Right hindlimb (tissue), 1 donor: ENCODE measurements at regions not wholly inside any gene's neighbourhood (a gene's known extent, or its start where the extent isn't known, plus 50 kb on each side); places are given as distances from the start of the nearest gene placed in this dataset.
"Not testable (repeated sequence)": the region's sequence is repeated elsewhere in the genome, so short reads cannot be mapped to it uniquely, and the experiment has no call there.

Experiments
- DNase-seq: peaks from one replicate; pipeline ENCODE4 v3.0.0-alpha.2; 2018

DNA sequence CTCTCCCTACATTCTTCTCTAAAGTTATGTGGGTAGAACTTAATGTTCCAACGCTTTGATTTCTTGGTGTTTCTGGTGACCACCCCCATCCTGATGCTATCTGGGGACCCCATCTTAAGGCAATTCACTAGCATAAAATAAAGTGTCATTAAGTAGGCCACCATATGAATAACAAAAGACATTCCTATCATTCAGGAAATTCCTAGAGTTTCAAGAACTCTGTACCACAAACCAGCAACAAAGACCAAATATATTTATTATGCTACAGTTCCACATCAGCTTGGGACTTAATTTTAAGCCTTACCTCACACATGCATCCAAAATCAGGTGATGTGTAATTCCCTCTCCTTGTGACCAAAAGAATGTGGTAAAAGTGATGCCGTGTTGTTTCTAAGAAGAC, 254.6 kb upstream of the LRRC4C start:
- DNase-seq, result no peak

DNA sequence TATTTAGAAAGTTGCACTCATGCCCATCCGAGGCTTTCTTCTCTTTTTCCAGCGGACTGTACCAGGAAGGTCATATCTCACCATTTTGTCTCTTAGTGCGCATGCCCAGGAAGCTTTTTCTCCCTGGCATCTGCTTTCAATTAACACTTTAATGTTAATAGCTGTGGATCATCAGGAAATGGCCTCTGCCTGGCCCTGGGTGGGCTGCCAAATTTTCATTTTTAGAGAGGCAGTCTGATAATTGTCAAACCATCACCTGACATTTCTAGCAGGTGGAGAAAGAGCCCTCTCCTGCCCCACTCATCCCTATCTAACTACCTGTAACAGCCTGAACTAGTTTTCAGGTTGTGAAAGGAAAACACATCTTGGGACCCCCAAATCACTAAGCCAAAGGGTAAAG, 257.4 kb upstream of the LRRC4C start:
- DNase-seq, result no peak

DNA sequence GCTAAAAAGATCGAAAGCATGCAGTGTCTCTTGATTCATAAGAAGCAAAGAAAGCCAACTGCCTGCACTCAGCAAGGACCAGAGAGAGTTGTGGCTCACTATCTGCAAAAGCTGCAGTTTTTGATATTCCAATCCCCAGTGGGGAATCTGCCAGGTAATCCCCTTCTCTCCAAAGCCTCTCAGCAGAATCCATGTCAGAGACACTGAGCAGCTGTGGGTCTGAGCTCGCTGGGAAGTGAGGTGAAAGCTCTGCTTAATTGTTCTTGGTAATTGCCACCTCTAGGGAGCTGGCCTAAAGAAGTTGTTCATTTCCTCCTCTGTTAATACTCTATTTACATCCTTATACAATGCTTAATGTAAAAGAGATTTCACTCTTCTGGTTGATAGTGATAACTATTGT, 261.3 kb upstream of the LRRC4C start:
- no peak for DNase-seq

DNA sequence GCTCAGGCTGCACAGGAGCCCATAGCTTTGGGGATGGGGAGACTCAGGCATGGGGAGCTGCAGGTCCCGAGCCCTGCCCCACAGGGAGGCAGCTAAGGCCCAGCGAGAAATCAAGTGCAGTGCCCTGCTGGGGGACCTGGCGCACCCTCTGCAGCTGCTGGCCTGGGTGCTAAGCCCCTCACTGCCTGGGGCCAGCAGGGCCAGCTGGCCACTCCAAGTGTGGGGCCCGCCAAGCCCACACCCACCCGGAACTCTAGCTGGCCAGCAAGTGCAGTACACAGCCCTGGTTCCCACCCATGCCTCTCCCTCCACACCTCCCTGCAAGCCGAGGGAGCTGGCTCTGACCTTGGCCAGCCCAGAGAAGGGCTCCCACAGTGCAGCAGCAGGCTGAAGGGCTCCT, 268.7 kb upstream of the LRRC4C start:
- not testable (repeated sequence) for DNase-seq

DNA sequence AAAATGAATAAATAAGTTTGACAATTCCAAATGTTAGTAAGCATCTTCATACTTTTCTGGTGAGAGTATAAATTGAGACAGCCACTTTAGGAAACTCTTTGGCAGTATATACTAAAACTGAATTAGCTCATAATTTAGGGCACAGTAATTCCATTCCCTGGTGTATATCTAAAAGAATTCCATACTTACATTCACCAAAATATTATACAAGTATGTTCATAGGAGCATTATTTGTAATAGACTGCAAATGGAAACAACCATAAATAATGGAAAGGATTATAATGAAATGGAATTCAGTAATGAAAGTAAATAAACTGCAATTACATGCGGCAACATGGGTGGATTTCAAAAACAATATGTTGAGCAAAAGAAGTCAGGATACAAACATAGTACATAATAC, 315.8 kb upstream of the LRRC4C start:
- DNase-seq, result no peak

DNA sequence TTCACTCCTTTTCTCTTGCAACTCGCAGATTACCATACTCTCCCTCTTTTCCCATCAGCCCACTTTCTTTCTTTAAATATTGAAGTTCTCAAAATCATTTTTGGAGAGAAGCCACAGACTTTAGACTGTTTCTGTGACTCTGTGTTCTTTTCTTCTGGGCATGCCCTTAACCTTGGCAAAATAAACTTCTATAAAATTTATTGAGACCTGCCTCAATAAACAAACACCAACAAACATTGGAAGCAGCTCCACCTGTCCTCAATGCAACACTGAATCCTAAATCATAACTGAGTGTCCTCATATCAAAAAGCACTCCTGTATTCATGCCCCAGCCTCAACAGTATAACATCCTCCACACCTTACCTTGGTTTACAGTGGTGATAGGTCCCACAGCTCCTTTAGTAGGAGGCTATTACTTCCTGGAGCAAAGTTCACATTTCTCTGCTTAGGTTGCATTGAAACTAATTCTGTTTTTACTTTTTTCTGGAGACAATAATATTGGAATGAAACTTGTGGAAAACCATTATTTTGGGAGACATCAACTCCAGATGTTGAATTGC, 320.0 kb upstream of the LRRC4C start:
- DNase-seq, result no peak

DNA sequence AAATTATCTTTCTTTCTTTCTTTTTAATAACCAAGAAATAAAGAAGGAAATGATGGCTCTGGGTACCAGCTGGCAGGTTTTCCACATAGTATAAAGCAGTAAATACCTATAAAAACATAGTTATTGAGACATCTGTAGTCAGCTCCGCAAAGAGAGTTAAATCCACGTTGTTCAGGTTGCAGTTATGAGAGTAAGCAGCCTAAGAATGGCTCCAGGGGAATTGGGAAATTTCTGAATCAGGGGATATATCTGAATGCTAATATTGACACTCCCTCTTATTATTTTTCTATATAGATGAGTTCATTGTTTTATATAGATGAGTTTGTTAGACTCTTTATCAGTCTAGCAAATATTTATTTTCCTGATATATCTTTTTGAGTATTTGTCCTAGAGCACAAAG, 322.0 kb upstream of the LRRC4C start:
- no peak for DNase-seq

DNA sequence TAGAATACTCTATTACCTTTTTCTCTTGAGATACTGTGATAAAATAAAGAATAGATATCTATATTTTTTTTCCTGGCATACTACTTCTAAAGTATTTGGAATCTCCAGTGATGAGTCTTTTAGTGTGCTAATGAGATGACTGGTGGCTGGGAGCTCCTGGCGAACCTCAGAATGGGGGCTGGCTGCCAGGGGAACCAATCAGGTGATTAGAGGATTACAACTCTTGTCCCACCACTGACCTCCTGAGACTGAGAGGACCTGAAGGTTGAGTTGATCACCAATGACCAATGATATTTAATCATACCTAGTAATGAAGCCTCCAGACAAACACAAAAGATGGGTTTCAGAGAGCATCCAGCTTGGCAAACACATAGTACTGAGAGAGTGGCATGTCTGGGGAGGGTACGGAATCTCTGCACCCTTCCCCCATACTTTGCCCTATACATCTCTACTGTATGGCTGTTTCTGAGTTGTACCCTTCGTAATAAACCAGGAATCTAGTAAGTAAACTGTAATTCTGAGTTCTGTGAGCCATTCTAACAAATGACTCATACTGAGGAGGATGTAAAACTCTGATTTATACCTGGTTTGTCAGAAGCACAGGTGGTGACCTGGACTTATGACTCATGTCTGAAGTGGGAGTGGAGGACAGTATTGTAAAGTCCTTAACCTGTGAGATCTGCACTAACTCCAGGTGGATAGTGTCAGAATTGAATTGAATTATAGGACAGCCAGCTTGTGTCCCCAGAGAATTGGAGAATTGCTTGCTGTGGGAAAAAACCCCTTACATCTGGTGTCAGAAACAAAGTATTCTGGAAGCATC, 325.3 kb upstream of the LRRC4C start:
- no peak for DNase-seq

DNA sequence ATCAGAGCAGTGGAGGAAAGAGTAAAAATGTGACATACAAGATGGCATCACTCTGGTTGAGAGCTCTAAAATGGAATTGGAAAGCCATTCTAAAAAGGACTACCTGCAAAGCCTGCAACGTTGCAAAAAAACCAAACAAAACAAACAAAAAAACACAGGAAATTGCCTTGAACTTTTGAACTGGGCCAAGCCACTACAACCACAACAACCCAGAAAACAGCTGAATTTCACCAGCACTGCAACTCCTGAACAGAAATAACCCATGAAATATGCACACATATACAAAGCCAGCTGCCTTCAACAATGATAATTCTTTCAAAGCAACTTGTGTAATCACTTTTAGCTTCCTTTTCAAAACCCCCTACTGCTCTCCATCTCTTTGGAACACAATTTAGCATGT, 326.6 kb upstream of the LRRC4C start:
- no peak for DNase-seq

DNA sequence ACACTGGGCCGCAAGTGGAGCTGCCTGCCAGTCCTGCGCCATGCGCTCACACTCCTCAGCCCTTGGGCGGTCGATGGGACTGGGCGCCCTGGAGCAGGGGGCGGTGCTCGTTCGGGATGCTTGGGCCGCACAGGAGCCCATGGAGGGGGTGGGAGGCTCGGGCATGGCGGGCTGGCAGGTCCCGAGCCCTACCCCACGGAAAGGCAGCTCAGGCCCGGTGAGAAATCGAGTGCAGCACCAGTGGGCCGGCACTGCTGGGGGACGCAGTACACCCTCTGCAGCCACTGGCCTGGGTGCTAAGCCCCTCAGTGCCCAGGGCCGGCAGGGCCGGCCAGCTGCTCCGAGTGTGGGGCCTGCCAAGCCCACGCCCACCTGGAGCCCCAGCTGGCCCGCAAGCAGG, 328.7 kb upstream of the LRRC4C start:
- DNase-seq, result no peak

DNA sequence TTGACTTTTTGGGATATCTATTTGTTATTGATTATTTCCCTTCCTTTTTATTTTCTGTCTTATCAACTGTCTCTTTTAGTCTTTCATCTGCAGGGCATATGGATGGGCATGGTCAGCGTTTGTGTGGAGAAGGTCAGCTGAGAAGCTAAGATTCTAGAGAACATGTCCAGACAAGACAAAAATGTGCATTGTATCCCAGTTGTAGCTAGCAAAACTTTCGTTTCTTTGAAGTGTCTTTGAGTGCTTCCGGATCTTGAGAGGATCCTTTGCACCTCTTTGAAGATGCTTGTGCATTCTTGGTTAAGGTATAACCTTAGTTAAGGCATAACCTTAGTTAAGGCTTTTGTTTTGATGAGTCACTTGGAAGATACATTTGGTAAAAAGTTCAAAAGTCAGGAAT, 329.9 kb upstream of the LRRC4C start:
- no peak for DNase-seq

DNA sequence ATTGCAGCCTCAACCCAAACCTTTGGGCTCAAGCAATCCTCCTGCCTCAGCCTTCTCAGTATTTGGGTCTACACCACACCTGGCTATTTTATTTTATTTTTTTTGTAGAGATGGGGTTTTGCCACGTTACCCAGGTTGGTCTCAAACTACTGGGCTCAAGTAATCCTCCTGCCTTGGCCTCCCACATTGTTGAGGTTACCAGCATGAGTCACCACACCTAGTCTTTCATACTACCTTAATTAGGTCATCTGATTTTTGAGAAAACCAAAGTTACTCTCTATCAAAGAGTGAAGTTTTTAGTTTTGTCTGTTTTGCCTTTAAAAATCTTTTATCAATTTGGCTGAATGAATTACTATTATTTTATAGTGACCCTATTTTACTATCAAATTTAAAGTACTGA, 335.6 kb upstream of the LRRC4C start:
- no peak for DNase-seq

DNA sequence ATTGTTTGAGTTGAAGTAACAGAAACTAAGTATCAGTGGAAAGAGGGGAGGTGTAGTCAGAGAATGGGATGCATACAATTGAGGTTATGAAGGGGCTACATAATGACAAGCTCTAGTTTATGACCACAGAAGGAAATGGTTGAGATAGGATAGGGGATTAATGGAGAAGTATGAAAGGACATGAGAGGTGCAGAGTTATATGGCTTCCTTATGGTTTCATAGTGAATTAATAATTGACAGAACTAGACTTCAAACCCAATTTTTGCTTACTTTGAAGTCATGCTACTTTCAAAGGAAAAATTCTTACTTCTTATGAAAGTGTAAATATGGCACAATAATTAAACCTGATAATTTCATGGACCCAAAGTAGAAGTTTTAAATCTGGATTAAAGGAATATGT, 340.3 kb upstream of the LRRC4C start:
- DNase-seq, result no peak

DNA sequence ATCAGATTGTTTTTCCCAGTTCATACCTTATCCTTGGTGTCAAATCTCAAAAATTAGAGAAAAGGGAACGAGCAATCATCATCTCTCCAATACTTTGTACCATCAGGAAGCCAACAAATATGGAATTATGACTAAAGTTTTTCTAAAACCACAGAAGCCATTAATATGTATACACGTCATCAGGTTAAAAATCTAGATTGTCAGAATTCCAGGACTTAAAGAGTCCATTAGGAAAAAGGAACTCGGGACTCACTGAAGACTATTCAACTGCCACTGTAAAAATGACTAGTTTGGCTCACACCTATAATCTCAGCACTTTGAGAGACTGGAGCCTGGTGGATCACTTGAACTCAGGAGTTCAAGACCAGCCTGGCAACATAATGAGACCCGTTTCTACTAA, 344.4 kb upstream of the LRRC4C start:
- DNase-seq, result no peak

DNA sequence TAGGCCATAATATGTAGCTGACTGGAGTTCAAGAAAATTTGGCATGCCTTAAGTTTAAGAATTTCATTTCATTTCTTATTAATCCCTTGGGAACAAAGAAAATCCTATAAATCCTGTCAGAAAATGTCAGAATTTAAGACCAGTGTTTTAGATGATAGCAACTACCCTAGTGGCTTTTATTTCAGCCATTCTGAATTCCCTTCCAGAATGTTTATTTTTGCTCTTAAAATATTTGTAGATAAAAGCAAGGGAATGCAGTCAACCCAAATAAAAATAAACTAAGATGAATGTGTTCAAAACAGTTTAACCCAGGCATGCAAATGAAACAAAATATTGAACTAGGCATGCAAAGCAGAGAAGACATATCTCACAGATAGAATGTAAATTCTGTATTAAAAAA, 356.9 kb upstream of the LRRC4C start:
- DNase-seq, result no peak

DNA sequence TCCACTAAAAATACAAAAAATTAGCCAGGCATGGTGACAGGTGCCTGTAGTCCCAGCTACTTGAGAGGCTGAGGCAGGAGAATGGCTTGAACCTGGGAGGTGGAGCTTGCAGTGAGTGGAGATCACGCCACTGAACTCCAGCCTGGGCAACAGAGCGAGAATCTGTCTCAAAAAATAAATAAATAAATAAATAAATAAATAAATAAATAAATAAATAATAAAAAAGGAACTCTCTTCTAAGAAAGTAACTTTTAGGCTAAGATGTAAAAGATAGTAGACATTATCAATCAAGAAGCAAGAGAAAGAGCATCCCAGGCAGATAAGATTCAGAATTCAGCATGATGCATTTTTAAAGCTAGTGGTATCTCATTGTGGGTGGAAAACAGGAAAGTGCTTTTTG, 364.8 kb upstream of the LRRC4C start:
- not testable (repeated sequence) for DNase-seq

DNA sequence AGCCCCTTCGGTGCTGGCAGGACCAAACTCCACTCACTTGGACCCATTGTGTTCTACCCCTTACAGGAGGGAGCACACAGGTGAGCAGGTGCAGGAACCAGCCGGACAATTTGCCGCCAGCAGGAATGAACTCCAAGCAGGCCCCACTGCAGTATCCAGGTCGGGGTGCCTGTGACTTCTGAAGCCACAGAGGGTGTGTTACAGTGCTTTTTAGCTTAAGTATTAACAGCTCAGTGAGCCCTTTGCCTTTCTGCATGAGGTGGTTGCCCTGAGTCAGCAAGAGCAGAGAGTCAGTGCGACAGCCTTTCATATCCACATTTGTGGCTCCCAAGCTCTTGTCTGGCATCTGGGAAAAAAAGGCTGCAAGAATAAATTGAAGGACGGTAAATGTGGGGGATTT, 366.6 kb upstream of the LRRC4C start:
- no peak for DNase-seq

DNA sequence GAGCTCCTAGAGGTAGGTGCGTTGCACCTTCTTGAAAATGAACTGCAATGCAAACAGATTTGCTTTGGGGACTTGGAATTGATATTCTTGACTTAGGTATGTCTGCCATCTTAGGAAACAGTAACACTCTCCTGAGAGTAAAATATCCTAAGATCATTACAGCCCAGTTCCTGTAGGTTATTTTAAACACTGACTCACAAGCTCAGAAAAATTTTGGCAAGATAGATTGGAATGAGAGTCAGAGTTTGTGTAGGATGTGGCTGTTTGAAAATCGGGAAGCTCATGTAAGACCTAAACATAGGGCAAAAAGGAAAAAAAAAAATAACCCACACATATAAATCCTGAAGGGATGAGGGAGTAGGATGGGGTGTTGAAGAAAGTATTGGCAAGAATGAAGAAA, 377.0 kb upstream of the LRRC4C start:
- no peak for DNase-seq

DNA sequence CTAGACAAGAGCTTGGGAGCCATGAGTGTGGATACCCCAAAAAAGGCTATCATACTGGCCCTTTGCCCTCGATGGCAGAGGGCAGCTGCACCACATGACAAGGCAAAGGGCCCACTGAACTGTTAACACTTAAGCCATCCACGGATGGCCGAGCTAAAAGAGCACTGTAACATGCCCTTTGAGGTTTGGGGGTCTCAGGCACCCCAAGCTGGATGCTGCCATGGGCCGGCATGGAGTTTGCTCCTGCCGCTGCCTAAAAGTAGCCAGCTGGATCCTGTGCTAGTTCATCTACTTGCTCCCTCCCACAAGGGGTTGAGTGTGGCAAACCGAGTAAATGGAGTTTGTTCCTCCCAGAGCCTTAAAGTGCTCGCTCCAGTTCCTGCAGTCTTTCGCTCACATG, 383.2 kb upstream of the LRRC4C start:
- no peak for DNase-seq

DNA sequence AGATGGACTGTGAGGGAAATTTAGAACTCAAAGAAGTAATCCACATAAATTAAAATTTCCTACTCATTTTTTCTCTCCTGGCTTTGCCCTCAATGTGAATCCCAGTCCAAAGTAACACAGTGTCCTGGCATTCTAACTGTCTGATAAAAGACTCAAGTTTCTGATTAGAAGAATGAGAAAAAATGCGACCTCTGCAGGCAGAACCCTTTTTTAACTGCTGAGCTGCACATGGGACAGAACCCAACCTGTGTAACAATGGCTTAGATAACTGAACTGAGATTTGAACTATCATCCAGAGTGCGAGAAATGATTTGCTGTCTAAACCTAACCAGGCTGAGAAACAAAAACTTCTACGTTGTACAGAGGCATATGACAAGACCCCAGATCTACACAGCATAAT, 385.6 kb upstream of the LRRC4C start:
- no peak for DNase-seq

DNA sequence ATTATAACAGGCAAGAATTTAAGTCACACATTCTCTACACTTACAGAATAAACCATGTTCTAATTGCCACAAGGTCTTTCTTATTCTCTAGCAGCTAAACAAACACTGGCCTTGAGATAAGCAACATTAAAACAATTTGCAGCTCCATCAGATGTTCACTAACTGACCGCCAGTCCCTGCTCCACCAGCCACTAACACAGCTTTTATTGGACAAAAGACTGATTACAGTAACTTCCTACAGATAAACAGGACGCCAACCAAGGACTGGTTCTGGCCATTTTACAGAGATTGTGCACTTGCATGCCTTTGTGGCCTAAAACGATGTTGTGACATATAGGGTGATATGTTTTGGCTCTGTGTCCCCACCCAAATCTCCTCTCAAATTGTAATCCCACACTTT, 388.9 kb upstream of the LRRC4C start:
- no peak for DNase-seq

DNA sequence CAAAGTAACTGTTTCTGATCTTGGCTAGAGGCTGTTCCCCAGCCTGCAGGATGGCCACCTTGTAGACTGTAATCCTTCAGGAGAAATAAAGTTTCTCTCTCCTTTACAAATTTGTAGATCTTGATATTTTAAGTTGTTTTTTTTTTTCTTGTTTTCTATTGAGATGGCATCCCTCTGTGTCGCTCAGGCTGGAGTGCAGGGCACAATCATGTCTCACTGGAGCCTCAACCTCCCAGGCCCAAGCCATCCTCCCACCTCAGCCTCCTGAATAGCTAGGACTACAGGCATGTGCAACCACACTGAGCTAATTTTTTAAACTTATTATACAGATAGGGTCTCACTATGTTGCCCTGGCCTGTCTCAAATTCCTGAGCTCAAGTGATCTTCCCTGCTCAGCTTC, 389.8 kb upstream of the LRRC4C start:
- DNase-seq, result no peak

DNA sequence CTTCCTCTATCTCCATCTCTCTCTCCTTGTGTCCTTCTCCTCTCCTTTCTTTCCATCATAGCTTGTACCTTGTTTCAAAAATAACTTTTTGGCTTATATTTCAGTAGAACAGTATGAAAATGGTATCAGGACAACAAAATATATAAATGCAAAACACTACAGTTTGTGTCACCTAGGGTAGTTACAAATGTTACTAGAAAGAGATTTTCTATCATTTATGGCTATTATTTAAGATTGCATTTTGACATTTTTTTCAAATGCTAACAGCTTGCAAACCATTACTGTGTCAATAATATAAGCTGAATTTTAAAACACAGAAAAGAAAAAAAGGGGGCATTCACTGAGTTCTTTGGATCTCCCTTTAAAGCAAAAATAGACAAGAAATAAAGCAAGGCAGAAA, 392.3 kb upstream of the LRRC4C start:
- DNase-seq, result no peak

DNA sequence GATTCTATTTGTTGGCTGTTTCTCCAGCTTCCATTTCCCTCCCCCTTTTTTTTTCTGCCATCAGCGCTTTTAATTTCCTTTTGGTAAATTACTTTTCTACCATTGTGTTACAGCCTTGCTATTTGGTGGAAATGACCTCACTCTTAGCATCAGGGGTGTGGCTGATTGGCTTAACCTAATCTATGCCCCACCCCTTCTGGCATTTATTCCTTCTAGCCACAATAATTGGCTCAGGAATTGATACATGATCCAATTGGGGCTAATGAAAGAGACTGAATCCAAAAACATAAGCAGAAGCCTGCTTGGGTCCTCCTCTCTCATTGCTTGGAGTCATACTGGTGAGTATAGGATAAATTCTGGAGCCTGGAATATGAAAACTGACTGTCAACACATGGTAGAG, 402.4 kb upstream of the LRRC4C start:
- DNase-seq, result no peak

DNA sequence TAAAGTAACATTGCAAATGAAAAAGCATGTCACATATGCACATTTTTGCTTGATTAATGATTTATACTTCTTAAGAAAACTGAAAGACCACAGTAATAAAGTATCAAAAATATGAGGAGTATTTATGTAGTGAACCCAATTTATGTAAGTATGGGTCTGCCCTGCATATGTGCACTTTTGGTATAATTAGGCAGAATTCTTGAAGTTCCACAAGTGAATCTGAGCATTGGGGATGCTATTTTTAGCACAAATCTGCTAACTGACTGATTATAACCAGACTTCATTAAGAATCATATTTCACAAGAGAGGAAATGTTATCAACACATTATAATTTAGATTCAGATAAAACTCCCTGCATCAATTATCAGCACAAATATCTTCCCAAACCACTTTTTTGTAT, 407.1 kb upstream of the LRRC4C start:
- DNase-seq, result no peak
